ENCODE measurements at regions not wholly inside any gene's neighbourhood (a gene's known extent, or its start where the extent isn't known, plus 50 kb on each side); places are given as distances from the start of the nearest gene placed in this dataset.

DNA sequence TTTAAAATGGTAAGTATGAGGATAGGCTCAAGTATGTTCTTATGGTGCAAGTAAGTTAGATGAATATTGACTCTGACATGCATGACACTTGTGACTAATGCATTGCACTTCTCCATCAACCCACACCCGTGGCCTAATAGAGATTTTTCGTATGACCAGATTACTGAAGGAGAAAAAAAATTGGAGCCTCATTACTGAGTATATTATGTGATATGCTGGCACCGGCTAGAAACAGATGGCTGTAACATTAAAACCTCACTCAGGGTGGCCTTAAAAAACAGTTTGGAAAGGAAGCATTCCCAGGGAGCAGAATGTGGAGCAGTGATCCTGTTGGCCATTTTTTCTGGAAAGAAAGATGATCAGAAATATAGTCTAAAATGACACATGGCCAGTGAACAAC is 766.4 kb downstream of the PRELID2 start:
- Histone ChIP-seq H3K4me1 (no peaks in the 10 kb centered on the region), H3K27ac (no peak overlapping the region), H3K4me3 (no peak overlapping the region), H3K9me3 (no peaks in the 10 kb centered on the region), H3K4me2 (no peak overlapping the region)
- FAIRE-seq (no peak), ATAC-seq (no peak), DNase-seq (ENCODE audit: low read depth in 1 of 2, low spot score in 1 of 2) (no peak)
- ChIA-PET CTCF (interaction anchor here (0.6 kb wide), 1 partner anchor 768 kb away, joined by 5 read pairs; no protein-coding TSS in a partner anchor), POLR2A (no interaction called here)
- WGBS (ENCODE audit: missing lambda C conversion rate), result 3% methylated on average over 3 of the region's 3 CpGs
- no peak for TF ChIP-seq RCOR1 (IDR thresholded peaks at IDR 0.05; ENCODE audit: low read depth, low read length)
- TF ChIP-seq, protein P1, sequence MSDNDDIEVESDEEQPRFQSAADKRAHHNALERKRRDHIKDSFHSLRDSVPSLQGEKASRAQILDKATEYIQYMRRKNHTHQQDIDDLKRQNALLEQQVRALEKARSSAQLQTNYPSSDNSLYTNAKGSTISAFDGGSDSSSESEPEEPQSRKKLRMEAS (IDR thresholded peaks at IDR 0.05), result no peak
- no peak for TF ChIP-seq MAZ (IDR thresholded peaks at IDR 0.05; ENCODE audit: borderline replicate concordance, low read depth, low read length)
- TF ChIP-seq HOXB5 (CRISPR knock-in tag; IDR thresholded peaks at IDR 0.05), result no peak
- no peak for TF ChIP-seq RNF2 (IDR thresholded peaks at IDR 0.05; ENCODE audit: borderline replicate concordance, low read depth)
- no peak for TF ChIP-seq NFE2L2 (conservative IDR thresholded peaks at IDR 0.05; ENCODE audit: low read length)
- no peak for TF ChIP-seq JUNB (IDR thresholded peaks at IDR 0.05)
- no peak for TF ChIP-seq HDAC2 (IDR thresholded peaks at IDR 0.05)
- TF ChIP-seq RAD21 (conservative IDR thresholded peaks at IDR 0.05 in 1 of 2, IDR thresholded peaks at IDR 0.05 in 1 of 2), result no peak
- no peak for TF ChIP-seq CHD4 (IDR thresholded peaks at IDR 0.05; ENCODE audit: borderline replicate concordance)
- TF ChIP-seq FOXS1 (CRISPR knock-in tag; IDR thresholded peaks at IDR 0.05), result no peak
- no peak for TF ChIP-seq KDM5A (IDR thresholded peaks at IDR 0.05)
- TF ChIP-seq ESRRA (IDR thresholded peaks at IDR 0.05; ENCODE audit: borderline replicate concordance, low read length), result no peak
- no peak for TF ChIP-seq TFCP2L1 (CRISPR knock-in tag; IDR thresholded peaks at IDR 0.05)
- no peak for TF ChIP-seq MAFK (IDR thresholded peaks at IDR 0.05; ENCODE audit: partially characterized antibody)
- TF ChIP-seq, protein P2, sequence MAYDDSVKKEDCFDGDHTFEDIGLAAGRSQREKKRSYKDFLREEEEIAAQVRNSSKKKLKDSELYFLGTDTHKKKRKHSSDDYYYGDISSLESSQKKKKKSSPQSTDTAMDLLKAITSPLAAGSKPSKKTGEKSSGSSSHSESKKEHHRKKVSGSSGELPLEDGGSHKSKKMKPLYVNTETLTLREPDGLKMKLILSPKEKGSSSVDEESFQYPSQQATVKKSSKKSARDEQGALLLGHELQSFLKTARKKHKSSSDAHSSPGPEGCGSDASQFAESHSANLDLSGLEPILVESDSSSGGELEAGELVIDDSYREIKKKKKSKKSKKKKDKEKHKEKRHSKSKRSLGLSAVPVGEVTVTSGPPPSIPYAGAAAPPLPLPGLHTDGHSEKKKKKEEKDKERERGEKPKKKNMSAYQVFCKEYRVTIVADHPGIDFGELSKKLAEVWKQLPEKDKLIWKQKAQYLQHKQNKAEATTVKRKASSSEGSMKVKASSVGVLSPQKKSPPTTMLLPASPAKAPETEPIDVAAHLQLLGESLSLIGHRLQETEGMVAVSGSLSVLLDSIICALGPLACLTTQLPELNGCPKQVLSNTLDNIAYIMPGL (CRISPR knock-in tag; IDR thresholded peaks at IDR 0.05; ENCODE audit: borderline replicate concordance), result no peak
- TF ChIP-seq, protein P3, sequence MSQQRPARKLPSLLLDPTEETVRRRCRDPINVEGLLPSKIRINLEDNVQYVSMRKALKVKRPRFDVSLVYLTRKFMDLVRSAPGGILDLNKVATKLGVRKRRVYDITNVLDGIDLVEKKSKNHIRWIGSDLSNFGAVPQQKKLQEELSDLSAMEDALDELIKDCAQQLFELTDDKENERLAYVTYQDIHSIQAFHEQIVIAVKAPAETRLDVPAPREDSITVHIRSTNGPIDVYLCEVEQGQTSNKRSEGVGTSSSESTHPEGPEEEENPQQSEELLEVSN (IDR thresholded peaks at IDR 0.05; ENCODE audit: borderline replicate concordance, low read depth), result no peak
- TF ChIP-seq, protein P4, sequence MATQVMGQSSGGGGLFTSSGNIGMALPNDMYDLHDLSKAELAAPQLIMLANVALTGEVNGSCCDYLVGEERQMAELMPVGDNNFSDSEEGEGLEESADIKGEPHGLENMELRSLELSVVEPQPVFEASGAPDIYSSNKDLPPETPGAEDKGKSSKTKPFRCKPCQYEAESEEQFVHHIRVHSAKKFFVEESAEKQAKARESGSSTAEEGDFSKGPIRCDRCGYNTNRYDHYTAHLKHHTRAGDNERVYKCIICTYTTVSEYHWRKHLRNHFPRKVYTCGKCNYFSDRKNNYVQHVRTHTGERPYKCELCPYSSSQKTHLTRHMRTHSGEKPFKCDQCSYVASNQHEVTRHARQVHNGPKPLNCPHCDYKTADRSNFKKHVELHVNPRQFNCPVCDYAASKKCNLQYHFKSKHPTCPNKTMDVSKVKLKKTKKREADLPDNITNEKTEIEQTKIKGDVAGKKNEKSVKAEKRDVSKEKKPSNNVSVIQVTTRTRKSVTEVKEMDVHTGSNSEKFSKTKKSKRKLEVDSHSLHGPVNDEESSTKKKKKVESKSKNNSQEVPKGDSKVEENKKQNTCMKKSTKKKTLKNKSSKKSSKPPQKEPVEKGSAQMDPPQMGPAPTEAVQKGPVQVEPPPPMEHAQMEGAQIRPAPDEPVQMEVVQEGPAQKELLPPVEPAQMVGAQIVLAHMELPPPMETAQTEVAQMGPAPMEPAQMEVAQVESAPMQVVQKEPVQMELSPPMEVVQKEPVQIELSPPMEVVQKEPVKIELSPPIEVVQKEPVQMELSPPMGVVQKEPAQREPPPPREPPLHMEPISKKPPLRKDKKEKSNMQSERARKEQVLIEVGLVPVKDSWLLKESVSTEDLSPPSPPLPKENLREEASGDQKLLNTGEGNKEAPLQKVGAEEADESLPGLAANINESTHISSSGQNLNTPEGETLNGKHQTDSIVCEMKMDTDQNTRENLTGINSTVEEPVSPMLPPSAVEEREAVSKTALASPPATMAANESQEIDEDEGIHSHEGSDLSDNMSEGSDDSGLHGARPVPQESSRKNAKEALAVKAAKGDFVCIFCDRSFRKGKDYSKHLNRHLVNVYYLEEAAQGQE (IDR thresholded peaks at IDR 0.05), result no peak

DNA sequence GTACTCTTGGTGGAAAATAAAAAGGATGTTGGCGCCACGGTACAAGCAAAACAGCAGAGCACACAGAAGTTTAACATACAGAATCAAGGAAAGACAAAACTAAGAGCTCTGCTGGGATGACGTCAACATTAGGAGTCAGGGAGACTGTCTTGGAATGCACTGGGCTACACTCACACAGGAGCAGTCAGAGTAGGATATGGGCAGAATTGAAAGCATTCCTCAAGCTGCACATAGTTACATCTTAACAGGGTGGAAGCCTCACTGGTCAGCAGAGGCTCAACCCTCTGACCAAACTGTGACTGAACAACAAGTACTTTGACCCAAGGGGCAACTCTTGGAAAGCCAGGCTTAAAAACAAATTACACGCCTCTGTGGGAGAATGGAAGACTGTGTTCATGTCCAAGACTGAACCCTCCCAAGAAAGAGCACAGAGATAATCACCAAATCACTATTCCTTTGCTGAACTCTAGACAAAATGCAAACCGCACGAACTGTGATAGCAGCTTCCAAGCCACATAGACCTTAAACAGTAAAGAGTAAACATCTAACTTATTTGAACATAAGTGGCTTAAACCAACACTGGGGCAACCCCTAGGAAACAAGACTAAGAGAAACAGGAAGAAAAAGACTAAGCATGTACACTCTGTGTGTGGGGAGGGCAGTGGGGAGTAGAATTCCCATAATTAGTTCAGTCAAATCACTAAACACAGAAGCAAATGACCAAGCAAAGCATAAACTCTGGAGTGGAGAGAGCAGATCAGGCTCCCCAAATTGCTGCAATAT is 772.7 kb downstream of the PRELID2 start:
- ChIA-PET POLR2A (no interaction called here), CTCF (no interaction called here)
- 20% methylated on average over 6 of the region's 6 CpGs for WGBS (ENCODE audit: missing lambda C conversion rate)
- Histone ChIP-seq H3K9me3 (no peaks in the 10 kb centered on the region), H3K4me1 (no peaks in the 10 kb centered on the region), H3K27ac (no peak overlapping the region), H3K4me2 (no peak overlapping the region), H3K4me3 (no peak overlapping the region)
- TF ChIP-seq GATA3 (IDR thresholded peaks at IDR 0.05; ENCODE audit: borderline replicate concordance) (no peak), POLR2AphosphoS2 (conservative IDR thresholded peaks at IDR 0.05; ENCODE audit: low read length) (no peak), NPAS2 (CRISPR knock-in tag; IDR thresholded peaks at IDR 0.05; ENCODE audit: borderline replicate concordance) (no peak), RCOR1 (IDR thresholded peaks at IDR 0.05; ENCODE audit: low read depth, low read length) (no peak), CHD2 (IDR thresholded peaks at IDR 0.05; ENCODE audit: low read length, partially characterized antibody) (no peak)
- TF ChIP-seq, protein P5, sequence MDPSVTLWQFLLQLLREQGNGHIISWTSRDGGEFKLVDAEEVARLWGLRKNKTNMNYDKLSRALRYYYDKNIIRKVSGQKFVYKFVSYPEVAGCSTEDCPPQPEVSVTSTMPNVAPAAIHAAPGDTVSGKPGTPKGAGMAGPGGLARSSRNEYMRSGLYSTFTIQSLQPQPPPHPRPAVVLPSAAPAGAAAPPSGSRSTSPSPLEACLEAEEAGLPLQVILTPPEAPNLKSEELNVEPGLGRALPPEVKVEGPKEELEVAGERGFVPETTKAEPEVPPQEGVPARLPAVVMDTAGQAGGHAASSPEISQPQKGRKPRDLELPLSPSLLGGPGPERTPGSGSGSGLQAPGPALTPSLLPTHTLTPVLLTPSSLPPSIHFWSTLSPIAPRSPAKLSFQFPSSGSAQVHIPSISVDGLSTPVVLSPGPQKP (IDR thresholded peaks at IDR 0.05; ENCODE audit: low read depth, low read length), result no peak
- TF ChIP-seq, protein P2 (CRISPR knock-in tag; IDR thresholded peaks at IDR 0.05; ENCODE audit: borderline replicate concordance), result no peak
- DNase-seq (ENCODE audit: low read depth in 1 of 2, low spot score in 1 of 2) (no peak), FAIRE-seq (no peak), ATAC-seq (no peak)

All from A549 (cell line).